ENCODE measurements at regions not wholly inside any gene's neighbourhood (a gene's known extent, or its start where the extent isn't known, plus 50 kb on each side); places are given as distances from the start of the nearest gene placed in this dataset.

GRCh38 chr15:98428253-98428989 lies 219.9 kb upstream of the IGF1R start:
- TF ChIP-seq CTCF (IDR thresholded peaks at IDR 0.05) (peak; percentile 87 to 96 (median 92)), POLR2AphosphoS5 (IDR thresholded peaks at IDR 0.05) (no peak), POLR2A (IDR thresholded peaks at IDR 0.05) (no peak)

Data from gastroesophageal sphincter (tissue), 3 donors.